ENCODE measurements at regions not wholly inside any gene's neighbourhood (a gene's known extent, or its start where the extent isn't known, plus 50 kb on each side); places are given as distances from the start of the nearest gene placed in this dataset.

- DNase-seq: no peak
Measured at GRCh38 chr9:108211411-108211955, 644.3 kb downstream of the ACTL7B start.

GRCh38 chr9:108209132-108209685, 646.6 kb downstream of the ACTL7B start:
- no peak for DNase-seq

GRCh38 chr9:108207561-108208165, 648.1 kb downstream of the ACTL7B start:
- DNase-seq: no peak

- no peak for DNase-seq
Measured at GRCh38 chr9:108205276-108205675, 650.5 kb downstream of the ACTL7B start.

- no peak for DNase-seq
Measured at GRCh38 chr9:108197899-108198298, 657.9 kb downstream of the ACTL7B start.

GRCh38 chr9:108197008-108197365, 658.8 kb downstream of the ACTL7B start:
- no peak for DNase-seq

- no peak for DNase-seq
Measured at GRCh38 chr9:108196332-108197007, 659.3 kb downstream of the ACTL7B start.

- DNase-seq: no peak
Measured at GRCh38 chr9:108194154-108194553, 661.6 kb downstream of the ACTL7B start.

GRCh38 chr9:108193026-108193710, 662.6 kb downstream of the ACTL7B start:
- DNase-seq: no peak

GRCh38 chr9:108191065-108191464, 664.7 kb downstream of the ACTL7B start:
- DNase-seq: no peak

- DNase-seq: no peak
Measured at GRCh38 chr9:108188976-108189375, 666.8 kb downstream of the ACTL7B start.

GRCh38 chr9:108188482-108188881, 667.3 kb downstream of the ACTL7B start:
- DNase-seq: no peak

- DNase-seq: no peak
Measured at GRCh38 chr9:108186642-108187395, 669.0 kb downstream of the ACTL7B start.

- DNase-seq: no peak
Measured at GRCh38 chr9:108185613-108186012, 670.2 kb downstream of the ACTL7B start.

GRCh38 chr9:108184941-108185340, 670.8 kb downstream of the ACTL7B start:
- DNase-seq: no peak

GRCh38 chr9:108184009-108184408, 671.8 kb downstream of the ACTL7B start:
- DNase-seq: no peak

- no peak for DNase-seq
Measured at GRCh38 chr9:108182950-108183381, 672.8 kb downstream of the ACTL7B start.

- DNase-seq: no peak
Measured at GRCh38 chr9:108182270-108182669, 673.5 kb downstream of the ACTL7B start.

- no peak for DNase-seq
Measured at GRCh38 chr9:108181441-108181840, 674.3 kb downstream of the ACTL7B start.

- DNase-seq: no peak
Measured at GRCh38 chr9:108180541-108180940, 675.2 kb downstream of the ACTL7B start.

- no peak for DNase-seq
Measured at GRCh38 chr9:108178318-108178717, 677.5 kb downstream of the ACTL7B start.

GRCh38 chr9:108168236-108168850, 678.8 kb upstream of the KLF4 start:
- DNase-seq: no peak

All from activated CD4-positive, CD25-positive, alpha-beta regulatory T cell (primary cell).